Spleen (tissue), 7 donors: ENCODE measurements at regions not wholly inside any gene's neighbourhood (a gene's known extent, or its start where the extent isn't known, plus 50 kb on each side); places are given as distances from the start of the nearest gene placed in this dataset.

Experiments used
- CTCF ChIP-seq, 11 experiments: fragments of 200-600 bp in 7 of 11; fragments of 450-650 bp in 4 of 11; sonication (generic) in 4 of 11; IDR thresholded peaks in 8 of 11; conservative IDR thresholded peaks in 3 of 11; 1 replicate in 7 of 11; 2 replicates in 4 of 11; pipeline versions ENCODE4 v1.4.0 to v1.8.0; 2016 to 2021; ENCODE audit warnings: antibody characterized with exemption in 11 of 11, inconsistent platforms in 4 of 11, mild to moderate bottlenecking in 1 of 11
- POLR2AphosphoS5 ChIP-seq, 3 donors: sonication (generic); formaldehyde crosslinking; IDR thresholded peaks; one replicate each; pipeline ENCODE4 v1.5.1; 2017; ENCODE audit warnings: antibody characterized with exemption in 3 of 3
- donor health status: DM: no; HTN: no; CAD: no; lungs with moderate emphysema.
- donor health status: DM: no; HTN: no; CAD: no.
- donor health status: DM: no; HTN: no; CAD: no.

- TF ChIP-seq POLR2AphosphoS5 (IDR thresholded peaks at IDR 0.05) (peak in 1 of 3 donors; percentile 67), CTCF (IDR thresholded peaks at IDR 0.05 in 8 of 11, conservative IDR thresholded peaks at IDR 0.05 in 3 of 11) (no peak)
These were observed 83.6 kb upstream of the XCR1 start for GRCh38 chr3:46110701-46111493.
